Prostate gland (tissue), 2 donors: ENCODE measurements at regions not wholly inside any gene's neighbourhood (a gene's known extent, or its start where the extent isn't known, plus 50 kb on each side); places are given as distances from the start of the nearest gene placed in this dataset.

Experiments
- CTCF ChIP-seq, 4 experiments: fragments of 200-600 bp in 2 of 4; fragments of 450-650 bp in 2 of 4; sonication (generic) in 2 of 4; IDR thresholded peaks; 1 replicate in 3 of 4; 2 replicates in 1 of 4; pipeline ENCODE4 v1.5.1; 2016 to 2019; ENCODE audit warnings: antibody characterized with exemption in 4 of 4, mild to moderate bottlenecking in 2 of 4, moderate library complexity in 2 of 4
- POLR2A ChIP-seq: fragments of 450-650 bp; IDR thresholded peaks from one replicate; pipeline ENCODE4 v1.6.1; 2016; ENCODE audit warnings: antibody characterized with exemption, mild to moderate bottlenecking

- TF ChIP-seq POLR2A (no peak), CTCF (IDR thresholded peaks at IDR 0.05) (no peak)
Observed at GRCh38 chr2:136439064-136439676, 321.2 kb upstream of the CXCR4 start.
